ENCODE measurements at regions not wholly inside any gene's neighbourhood (a gene's known extent, or its start where the extent isn't known, plus 50 kb on each side); places are given as distances from the start of the nearest gene placed in this dataset.

DNA sequence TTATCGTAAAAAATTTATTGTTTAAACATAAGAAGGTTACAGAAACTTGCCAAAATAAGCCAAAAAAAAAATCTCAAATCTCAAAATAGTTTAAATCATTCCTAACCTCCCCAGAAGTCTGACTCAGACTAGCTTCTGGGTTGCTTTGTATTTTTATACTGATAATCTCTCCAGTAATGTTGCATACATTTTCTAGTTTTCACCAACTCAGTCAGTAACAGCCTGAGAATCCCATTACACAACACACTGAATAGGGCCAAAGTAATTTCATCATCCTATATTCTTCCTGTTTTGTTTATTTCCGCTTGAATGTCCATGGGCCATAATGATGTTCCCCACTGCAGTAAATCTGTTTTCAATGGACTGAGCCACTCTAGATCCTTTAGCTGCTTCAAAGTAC, 478.5 kb downstream of the GPAM start:
- FAIRE-seq, result no peak
- intact Hi-C loops (cut with micrococcal nuclease; ENCODE audit: unreplicated experiment), result no loop called here
- H4K20me1 ChIP-seq (ENCODE audit: control insufficient read depth, insufficient read depth), result no peaks in the 10 kb centered on the region
- CTCF ChIA-PET, result no interaction called here
- no peak overlapping the region for H2AFZ ChIP-seq (ENCODE audit: control insufficient read depth, low read depth, low read length)
- RAD21 ChIA-PET (ENCODE audit: unreplicated experiment), result no interaction called here
- no peak for TF ChIP-seq BACH1 (IDR thresholded peaks at IDR 0.05; ENCODE audit: borderline replicate concordance)
- no peak overlapping the region for H3K4me3 ChIP-seq
- H3K27me3 ChIP-seq (replicated peaks in 1 of 2; ENCODE audit: control insufficient read depth in 2 of 2, insufficient read depth in 2 of 2, low read length in 1 of 2), result no peaks in the 10 kb centered on the region
- H3K9me3 ChIP-seq (replicated peaks; ENCODE audit: control insufficient read depth, insufficient read depth, low read length), result no peaks in the 10 kb centered on the region
- H3K27ac ChIP-seq (ENCODE audit: control insufficient read depth, insufficient read depth), result no peak overlapping the region
- SMC1A ChIA-PET (ENCODE audit: uncharacterized antibody, unreplicated experiment), result no interaction called here
- no peaks in the 10 kb centered on the region for H3K4me1 ChIP-seq (ENCODE audit: control insufficient read depth, insufficient read depth, low read length)
- no peak overlapping the region for H3K4me2 ChIP-seq (ENCODE audit: control insufficient read depth, insufficient read depth)
- WGBS (ENCODE audit: insufficient coverage, insufficient replicate concordance, low lambda C conversion rate, missing lambda C conversion rate), result 50% methylated on average over 2 of the region's 2 CpGs
- POLR2A ChIA-PET, result no interaction called here
- no peaks in the 10 kb centered on the region for H3K79me2 ChIP-seq (ENCODE audit: control insufficient read depth, insufficient read depth, low read length)
- no peak overlapping the region for H3K9ac ChIP-seq (ENCODE audit: control insufficient read depth, insufficient read depth, low read length)
- DNase-seq (ENCODE audit: low read depth, low spot score), result no peak
- H3K36me3 ChIP-seq (ENCODE audit: control insufficient read depth in 2 of 2, insufficient read depth in 2 of 2, low read length in 1 of 2), result no peaks in the 10 kb centered on the region
- in situ Hi-C loops (cut with MboI), result no loop called here
- BruUV-seq (replicated peaks), result no TSS peak
- ATAC-seq, result no peak

DNA sequence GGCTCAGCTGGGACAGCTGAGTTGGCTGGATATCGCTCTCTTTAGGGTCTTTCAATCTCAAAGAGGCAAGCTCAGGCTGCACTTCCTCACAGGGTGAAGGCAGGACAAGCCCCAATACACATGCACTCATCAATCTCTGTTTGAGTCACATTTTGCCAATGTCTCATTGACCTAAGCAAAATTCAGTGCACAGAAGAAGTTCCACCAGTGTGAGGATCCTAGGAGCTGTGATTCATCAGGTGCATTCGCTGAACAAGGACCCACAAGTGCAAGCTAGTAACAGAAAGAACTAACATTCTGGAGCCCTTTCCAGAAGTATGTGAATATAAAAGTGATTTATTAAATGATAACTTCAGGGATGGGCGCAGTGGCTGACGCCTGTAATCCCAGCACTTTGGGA, 477.2 kb downstream of the GPAM start:
- ChIA-PET POLR2A (no interaction called here), CTCF (no interaction called here), RAD21 (ENCODE audit: unreplicated experiment) (no interaction called here), SMC1A (ENCODE audit: uncharacterized antibody, unreplicated experiment) (no interaction called here)
- no peaks in the 10 kb centered on the region for H3K27me3 ChIP-seq (replicated peaks in 1 of 2; ENCODE audit: control insufficient read depth in 2 of 2, insufficient read depth in 2 of 2, low read length in 1 of 2)
- H3K36me3 ChIP-seq (ENCODE audit: control insufficient read depth in 2 of 2, insufficient read depth in 2 of 2, low read length in 1 of 2), result no peaks in the 10 kb centered on the region
- no peak overlapping the region for H3K4me2 ChIP-seq (ENCODE audit: control insufficient read depth, insufficient read depth)
- BruUV-seq (replicated peaks), result no TSS peak
- no peaks in the 10 kb centered on the region for H3K79me2 ChIP-seq (ENCODE audit: control insufficient read depth, insufficient read depth, low read length)
- H3K4me3 ChIP-seq, result no peak overlapping the region
- WGBS (ENCODE audit: insufficient coverage, insufficient replicate concordance, low lambda C conversion rate, missing lambda C conversion rate), result 10% methylated on average over 4 of the region's 4 CpGs
- no peaks in the 10 kb centered on the region for H3K4me1 ChIP-seq (ENCODE audit: control insufficient read depth, insufficient read depth, low read length)
- in situ Hi-C loops (cut with MboI) (no loop called here), intact Hi-C loops (cut with micrococcal nuclease; ENCODE audit: unreplicated experiment) (no loop called here)
- no peak overlapping the region for H3K9ac ChIP-seq (ENCODE audit: control insufficient read depth, insufficient read depth, low read length)
- ATAC-seq, result no peak
- no peak for DNase-seq (ENCODE audit: low read depth, low spot score)
- FAIRE-seq, result no peak
- H2AFZ ChIP-seq (ENCODE audit: control insufficient read depth, low read depth, low read length), result no peak overlapping the region
- no peaks in the 10 kb centered on the region for H4K20me1 ChIP-seq (ENCODE audit: control insufficient read depth, insufficient read depth)
- no peak overlapping the region for H3K27ac ChIP-seq (ENCODE audit: control insufficient read depth, insufficient read depth)
- no peaks in the 10 kb centered on the region for H3K9me3 ChIP-seq (replicated peaks; ENCODE audit: control insufficient read depth, insufficient read depth, low read length)
- TF ChIP-seq SMARCA5 (IDR thresholded peaks at IDR 0.05), result no peak
- no peak for TF ChIP-seq ZZZ3 (IDR thresholded peaks at IDR 0.05; ENCODE audit: control insufficient read depth, insufficient read length, low read depth)
- TF ChIP-seq CTCF (IDR thresholded peaks at IDR 0.05 in 2 of 3, conservative IDR thresholded peaks at IDR 0.05 in 1 of 3; ENCODE audit: control insufficient read depth in 2 of 3, extremely low read depth in 1 of 3, insufficient read depth in 1 of 3, low read depth in 3 of 3, low read length in 3 of 3), result no peak
- no peak for TF ChIP-seq HDAC2 (IDR thresholded peaks at IDR 0.05)
- TF ChIP-seq, protein P1, sequence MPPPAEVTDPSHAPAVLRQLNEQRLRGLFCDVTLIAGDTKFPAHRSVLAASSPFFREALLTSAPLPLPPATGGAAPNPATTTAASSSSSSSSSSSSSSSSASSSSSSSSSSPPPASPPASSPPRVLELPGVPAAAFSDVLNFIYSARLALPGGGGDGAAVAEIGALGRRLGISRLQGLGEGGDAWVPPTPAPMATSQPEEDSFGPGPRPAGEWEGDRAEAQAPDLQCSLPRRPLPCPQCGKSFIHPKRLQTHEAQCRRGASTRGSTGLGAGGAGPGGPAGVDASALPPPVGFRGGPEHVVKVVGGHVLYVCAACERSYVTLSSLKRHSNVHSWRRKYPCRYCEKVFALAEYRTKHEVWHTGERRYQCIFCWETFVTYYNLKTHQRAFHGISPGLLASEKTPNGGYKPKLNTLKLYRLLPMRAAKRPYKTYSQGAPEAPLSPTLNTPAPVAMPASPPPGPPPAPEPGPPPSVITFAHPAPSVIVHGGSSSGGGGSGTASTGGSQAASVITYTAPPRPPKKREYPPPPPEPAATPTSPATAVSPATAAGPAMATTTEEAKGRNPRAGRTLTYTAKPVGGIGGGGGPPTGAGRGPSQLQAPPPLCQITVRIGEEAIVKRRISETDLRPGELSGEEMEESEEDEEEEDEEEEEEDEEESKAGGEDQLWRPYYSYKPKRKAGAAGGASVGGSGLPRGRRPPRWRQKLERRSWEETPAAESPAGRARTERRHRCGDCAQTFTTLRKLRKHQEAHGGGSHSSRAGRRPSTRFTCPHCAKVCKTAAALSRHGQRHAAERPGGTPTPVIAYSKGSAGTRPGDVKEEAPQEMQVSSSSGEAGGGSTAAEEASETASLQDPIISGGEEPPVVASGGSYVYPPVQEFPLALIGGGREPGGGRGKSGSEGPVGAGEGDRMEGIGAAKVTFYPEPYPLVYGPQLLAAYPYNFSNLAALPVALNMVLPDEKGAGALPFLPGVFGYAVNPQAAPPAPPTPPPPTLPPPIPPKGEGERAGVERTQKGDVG (CRISPR knock-in tag; IDR thresholded peaks at IDR 0.05), result no peak
- TF ChIP-seq DPF2 (IDR thresholded peaks at IDR 0.05), result no peak
- TF ChIP-seq SREBF2 (IDR thresholded peaks at IDR 0.05; ENCODE audit: low read length), result no peak
- TF ChIP-seq, protein P2, sequence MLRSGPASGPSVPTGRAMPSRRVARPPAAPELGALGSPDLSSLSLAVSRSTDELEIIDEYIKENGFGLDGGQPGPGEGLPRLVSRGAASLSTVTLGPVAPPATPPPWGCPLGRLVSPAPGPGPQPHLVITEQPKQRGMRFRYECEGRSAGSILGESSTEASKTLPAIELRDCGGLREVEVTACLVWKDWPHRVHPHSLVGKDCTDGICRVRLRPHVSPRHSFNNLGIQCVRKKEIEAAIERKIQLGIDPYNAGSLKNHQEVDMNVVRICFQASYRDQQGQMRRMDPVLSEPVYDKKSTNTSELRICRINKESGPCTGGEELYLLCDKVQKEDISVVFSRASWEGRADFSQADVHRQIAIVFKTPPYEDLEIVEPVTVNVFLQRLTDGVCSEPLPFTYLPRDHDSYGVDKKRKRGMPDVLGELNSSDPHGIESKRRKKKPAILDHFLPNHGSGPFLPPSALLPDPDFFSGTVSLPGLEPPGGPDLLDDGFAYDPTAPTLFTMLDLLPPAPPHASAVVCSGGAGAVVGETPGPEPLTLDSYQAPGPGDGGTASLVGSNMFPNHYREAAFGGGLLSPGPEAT (IDR thresholded peaks at IDR 0.05; ENCODE audit: low read depth), result no peak
- no peak for TF ChIP-seq RELA (IDR thresholded peaks at IDR 0.05; ENCODE audit: borderline replicate concordance, partially characterized antibody)
- TF ChIP-seq RB1 (IDR thresholded peaks at IDR 0.05; ENCODE audit: borderline replicate concordance), result no peak
- no peak for TF ChIP-seq RUNX3 (IDR thresholded peaks at IDR 0.05; ENCODE audit: low read length)
- TF ChIP-seq ZSCAN29 (IDR thresholded peaks at IDR 0.05), result no peak
